AG09319 (cell line): ENCODE measurements at regions not wholly inside any gene's neighbourhood (a gene's known extent, or its start where the extent isn't known, plus 50 kb on each side); places are given as distances from the start of the nearest gene placed in this dataset.

ENCODE experiments used
- DNase-seq: peaks from one replicate; pipeline ENCODE4 v3.0.0-alpha.2; 2010; ENCODE audit warnings: low read depth; ENCODE audit errors: extremely low read depth
- CTCF ChIP-seq: IDR thresholded peaks from 2 replicates; pipeline ENCODE4 v1.5.1; 2011; ENCODE audit warnings: low read depth, mild to moderate bottlenecking, inconsistent platforms, low read length, moderate library complexity

DNA sequence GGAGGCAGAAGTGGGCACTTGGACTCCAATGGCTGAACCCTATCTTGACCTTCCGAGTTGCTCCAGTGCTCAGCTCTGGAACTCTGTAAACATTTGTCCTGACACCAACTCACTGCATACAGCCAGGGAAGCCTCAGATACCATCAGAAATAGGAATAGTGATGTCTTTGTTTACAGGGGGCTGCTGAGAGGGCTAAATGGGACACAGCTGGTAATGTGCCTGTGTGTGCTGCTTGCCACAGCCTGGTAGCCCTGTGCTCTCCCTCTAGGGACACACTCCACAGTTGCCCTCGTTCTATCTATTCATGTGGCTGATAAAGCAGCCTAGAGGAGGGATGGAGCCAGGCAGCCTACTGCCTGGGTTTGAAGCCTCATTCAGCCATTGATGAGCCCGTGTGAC, 559.8 kb downstream of the MIAT start:
- TF ChIP-seq CTCF: no peak
- DNase-seq: no peak

DNA sequence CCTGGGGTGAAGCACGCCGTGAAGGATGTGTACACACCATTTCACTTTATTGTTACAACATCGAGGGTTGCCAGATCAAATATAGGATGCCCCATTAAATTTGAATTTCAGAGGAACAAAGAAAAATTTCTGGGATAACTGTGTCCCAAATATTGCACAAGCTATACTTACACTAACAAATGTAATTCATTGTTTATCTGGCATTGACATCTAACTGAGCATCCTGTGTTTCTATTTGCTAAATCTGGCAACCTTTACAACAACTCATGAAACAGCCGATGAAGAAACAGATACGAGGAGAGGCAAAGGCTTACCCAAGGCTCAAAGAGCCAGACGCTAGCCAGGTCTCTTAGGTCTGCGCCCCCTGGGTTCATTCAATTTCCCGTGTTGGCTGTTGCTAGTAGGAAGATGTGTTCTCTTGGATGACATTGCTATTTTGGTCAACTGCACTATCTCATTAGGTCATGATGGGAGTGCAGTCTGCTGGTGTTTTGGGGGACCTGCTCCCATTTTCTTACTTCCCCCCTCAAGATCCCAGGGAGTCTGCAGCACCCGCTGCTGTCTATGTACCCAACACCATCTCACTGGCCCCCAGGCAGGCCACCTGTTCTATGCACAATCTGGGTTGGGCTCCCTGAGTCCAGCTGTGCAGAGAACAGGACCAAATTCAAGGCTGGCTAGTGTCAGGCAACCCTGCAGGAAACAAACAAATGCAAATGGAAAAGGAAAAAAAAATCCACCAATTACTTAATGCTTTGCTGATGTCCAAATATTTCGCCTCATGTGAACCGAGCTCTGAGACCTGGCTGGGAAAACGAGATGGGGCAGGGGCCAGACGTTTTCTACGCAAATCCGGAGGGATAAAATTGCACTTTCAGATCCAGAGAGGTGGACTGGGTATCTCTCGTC, 560.9 kb downstream of the MIAT start:
- no peak for DNase-seq
- TF ChIP-seq CTCF: no peak

GRCh38 chr22:27219036-27219435, 561.6 kb downstream of the MIAT start:
- no peak for TF ChIP-seq CTCF
- no peak for DNase-seq

DNA sequence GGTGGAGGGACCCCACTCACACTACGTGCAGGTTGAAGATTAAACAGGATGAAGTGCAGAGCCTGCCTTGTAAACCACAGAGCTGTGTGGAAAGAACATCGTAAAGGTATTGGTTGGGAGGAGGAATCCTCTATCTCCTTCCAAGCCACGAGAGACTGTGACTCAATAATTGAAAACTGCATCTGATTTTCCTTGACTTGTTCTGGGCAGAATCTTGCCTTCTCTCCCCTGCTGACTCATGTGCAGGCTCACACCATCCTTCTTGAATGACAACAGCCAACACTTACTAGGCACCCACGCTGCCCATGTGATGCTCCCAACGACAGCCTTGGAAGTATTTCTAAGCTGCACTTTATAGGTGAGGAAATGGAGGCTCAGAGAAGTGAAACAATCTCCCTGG, 563.0 kb downstream of the MIAT start:
- TF ChIP-seq CTCF: no peak
- DNase-seq: no peak

- no peak for DNase-seq
- no peak for TF ChIP-seq CTCF
Observed at GRCh38 chr22:27222178-27222577, 564.8 kb downstream of the MIAT start.

DNA sequence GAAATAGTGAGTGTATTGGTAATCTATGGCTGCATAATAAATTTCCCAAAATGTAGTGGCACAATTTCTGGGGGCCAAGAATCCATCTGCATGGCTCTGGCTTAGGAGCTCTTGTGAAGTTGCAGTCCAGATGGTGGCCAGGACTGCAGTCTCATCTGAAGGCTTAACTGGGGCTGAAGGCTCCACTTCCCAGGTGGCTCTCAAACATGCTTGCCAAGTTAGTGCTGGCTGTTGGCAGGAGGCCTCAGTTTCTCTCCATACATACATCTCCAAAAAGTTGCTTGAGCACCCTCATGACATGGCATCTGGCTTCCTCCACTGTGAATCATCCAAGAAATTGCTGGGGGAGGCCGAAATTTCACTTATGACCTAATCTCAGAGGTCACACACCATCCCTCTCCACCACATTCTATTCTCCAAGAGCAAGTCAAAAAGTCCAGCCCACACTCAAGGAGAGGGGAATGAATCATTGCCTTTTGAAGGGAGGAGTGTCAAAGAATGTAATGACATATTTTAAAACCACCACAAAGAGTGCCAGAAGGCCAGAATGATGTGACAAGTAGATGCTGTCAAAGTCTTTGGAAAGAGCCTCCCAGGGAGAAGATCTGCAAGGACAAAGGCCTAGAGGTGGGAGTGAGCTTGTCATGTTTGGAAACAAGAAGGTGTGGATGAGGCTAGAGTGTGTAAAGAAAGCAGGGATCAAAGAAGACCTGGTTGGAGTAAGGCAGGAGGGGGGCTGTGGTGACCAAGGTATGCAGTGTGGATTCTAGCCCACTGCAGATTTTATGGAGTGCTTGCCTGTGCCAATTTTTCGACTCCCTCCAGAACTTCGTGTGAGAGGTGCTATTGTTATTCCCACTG, 566.2 kb downstream of the MIAT start:
- TF ChIP-seq CTCF: no peak
- DNase-seq: no peak
